ENCODE measurements at regions not wholly inside any gene's neighbourhood (a gene's known extent, or its start where the extent isn't known, plus 50 kb on each side); places are given as distances from the start of the nearest gene placed in this dataset.

DNA sequence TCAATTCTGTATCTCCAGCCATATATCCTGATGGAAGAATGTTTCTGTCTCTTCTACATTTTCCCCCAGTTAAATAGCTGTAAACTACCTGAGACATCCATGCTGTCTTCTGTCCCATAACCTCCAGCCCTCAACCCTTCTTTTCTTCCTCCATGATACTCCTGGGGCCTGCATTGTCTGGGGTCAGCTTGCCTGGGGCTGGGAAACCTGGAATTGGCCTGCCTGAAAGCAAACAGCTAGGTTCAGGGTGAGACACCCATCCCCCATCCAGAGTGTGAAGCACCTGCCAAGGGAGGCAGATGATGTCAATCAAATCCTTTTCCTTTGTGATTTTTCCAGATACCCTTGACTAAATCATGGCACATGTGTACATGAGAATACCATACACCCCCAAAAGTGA is 313.7 kb upstream of the MGAT5 start:
- H3K27ac ChIP-seq (ENCODE audit: low read depth, low read length), result no peak overlapping the region
- H2AFZ ChIP-seq (ENCODE audit: low read length, unreplicated experiment), result no peak overlapping the region
- H3K27me3 ChIP-seq (ENCODE audit: insufficient read depth, low read length), result peaks cover 19% of the 10 kb centered on the region
- no peaks in the 10 kb centered on the region for H3K79me2 ChIP-seq (ENCODE audit: control insufficient read depth, insufficient read depth, low read length, unreplicated experiment)
- H3K4me3 ChIP-seq (ENCODE audit: low read depth, low read length), result no peak overlapping the region
- no peaks in the 10 kb centered on the region for H3K36me3 ChIP-seq (ENCODE audit: insufficient read depth, low read length)
- H3K4me1 ChIP-seq (ENCODE audit: control insufficient read depth, insufficient read depth, low read length, unreplicated experiment), result no peaks in the 10 kb centered on the region

DNA sequence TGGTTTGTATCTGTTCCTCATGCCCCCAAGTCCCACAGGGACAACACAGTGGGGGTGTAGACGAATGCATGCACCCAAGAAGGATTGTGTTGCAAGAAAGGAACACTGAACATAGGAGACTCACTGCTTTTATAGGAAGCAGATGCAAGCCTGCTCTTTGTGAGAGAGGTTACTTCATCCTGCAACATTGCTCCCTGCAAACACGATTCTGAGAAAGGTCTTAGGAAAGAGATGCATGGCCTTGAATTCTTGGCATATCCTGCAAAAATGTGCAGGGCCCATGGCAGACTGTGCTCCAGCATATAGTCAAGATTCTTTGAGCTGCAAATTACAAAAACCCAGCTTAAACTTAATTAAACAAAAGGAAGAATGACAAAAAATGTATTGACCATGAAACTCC is 312.2 kb upstream of the MGAT5 start:
- Histone ChIP-seq H3K27ac (ENCODE audit: low read depth, low read length) (no peak overlapping the region), H3K4me3 (ENCODE audit: low read depth, low read length) (no peak overlapping the region), H3K36me3 (ENCODE audit: insufficient read depth, low read length) (no peaks in the 10 kb centered on the region), H3K79me2 (ENCODE audit: control insufficient read depth, insufficient read depth, low read length, unreplicated experiment) (no peaks in the 10 kb centered on the region), H3K27me3 (ENCODE audit: insufficient read depth, low read length) (peaks cover 15% of the 10 kb centered on the region), H2AFZ (ENCODE audit: low read length, unreplicated experiment) (no peak overlapping the region), H3K4me1 (ENCODE audit: control insufficient read depth, insufficient read depth, low read length, unreplicated experiment) (no peaks in the 10 kb centered on the region)

DNA sequence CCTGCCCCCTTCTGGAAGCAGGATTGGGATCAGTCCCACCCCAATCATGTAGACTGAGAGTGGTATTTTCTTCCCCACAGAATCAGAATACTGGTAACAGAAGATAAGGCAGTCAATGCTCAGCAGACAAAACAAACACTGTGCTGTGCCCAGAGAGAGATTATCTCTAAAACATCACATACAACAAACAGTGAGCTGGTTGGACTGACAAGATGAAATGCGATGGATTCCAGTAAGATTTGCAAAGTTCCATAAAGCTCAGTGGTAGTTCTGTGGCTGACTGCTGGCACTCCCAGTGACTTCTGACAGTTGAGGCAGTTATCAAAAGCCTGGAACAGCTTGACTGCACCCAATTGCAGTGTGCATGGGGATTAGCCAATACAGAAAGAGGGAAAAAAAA is 311.5 kb upstream of the MGAT5 start:
- H3K27me3 ChIP-seq (ENCODE audit: insufficient read depth, low read length), result peaks cover 15% of the 10 kb centered on the region
- no peaks in the 10 kb centered on the region for H3K4me1 ChIP-seq (ENCODE audit: control insufficient read depth, insufficient read depth, low read length, unreplicated experiment)
- H2AFZ ChIP-seq (ENCODE audit: low read length, unreplicated experiment), result no peak overlapping the region
- H3K27ac ChIP-seq (ENCODE audit: low read depth, low read length), result no peak overlapping the region
- no peaks in the 10 kb centered on the region for H3K79me2 ChIP-seq (ENCODE audit: control insufficient read depth, insufficient read depth, low read length, unreplicated experiment)
- H3K4me3 ChIP-seq (ENCODE audit: low read depth, low read length), result no peak overlapping the region
- H3K36me3 ChIP-seq (ENCODE audit: insufficient read depth, low read length), result no peaks in the 10 kb centered on the region

DNA sequence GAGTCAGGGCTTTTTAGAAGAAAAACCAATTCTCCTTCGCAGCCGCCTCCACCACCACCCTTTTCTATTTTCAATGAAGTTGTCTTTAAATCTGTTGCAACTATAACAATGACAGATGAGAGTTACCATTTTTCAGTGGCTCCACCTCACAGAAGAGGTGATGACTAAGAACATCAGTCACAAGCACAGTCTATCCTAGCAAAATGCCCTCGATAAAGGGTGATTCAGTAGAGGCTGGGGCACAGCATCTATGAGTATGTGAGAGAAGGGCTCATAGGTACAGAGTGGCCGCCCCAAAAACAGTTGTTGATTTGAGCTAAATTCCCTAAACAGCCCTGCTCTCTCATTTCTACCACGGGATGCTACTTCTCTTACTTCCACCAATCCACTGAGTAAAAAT is 310.8 kb upstream of the MGAT5 start:
- peaks cover 13% of the 10 kb centered on the region for H3K27me3 ChIP-seq (ENCODE audit: insufficient read depth, low read length)
- H2AFZ ChIP-seq (ENCODE audit: low read length, unreplicated experiment), result no peak overlapping the region
- H3K79me2 ChIP-seq (ENCODE audit: control insufficient read depth, insufficient read depth, low read length, unreplicated experiment), result no peaks in the 10 kb centered on the region
- H3K27ac ChIP-seq (ENCODE audit: low read depth, low read length), result no peak overlapping the region
- no peaks in the 10 kb centered on the region for H3K4me1 ChIP-seq (ENCODE audit: control insufficient read depth, insufficient read depth, low read length, unreplicated experiment)
- H3K4me3 ChIP-seq (ENCODE audit: low read depth, low read length), result no peak overlapping the region
- no peaks in the 10 kb centered on the region for H3K36me3 ChIP-seq (ENCODE audit: insufficient read depth, low read length)

DNA sequence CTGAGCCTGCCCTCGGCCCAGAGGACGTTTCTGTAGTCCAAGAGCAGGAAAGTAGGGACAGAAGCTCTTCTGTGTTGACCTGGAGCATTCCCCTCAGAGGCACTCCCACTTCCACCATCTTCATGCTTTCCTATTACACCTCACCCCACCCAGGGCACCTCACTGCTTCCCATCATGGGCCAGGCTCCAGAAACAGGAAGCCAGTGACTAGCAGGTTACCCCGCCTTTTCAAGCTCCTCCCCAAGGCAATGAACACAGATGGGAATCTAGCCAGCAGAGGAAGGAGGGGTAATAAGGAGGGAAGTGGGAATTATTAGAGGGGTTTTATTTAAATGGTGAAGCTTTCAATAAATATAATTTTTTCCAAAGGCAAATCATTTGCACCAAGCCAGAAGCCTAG is 308.8 kb upstream of the MGAT5 start:
- Histone ChIP-seq H3K36me3 (ENCODE audit: insufficient read depth, low read length) (no peaks in the 10 kb centered on the region), H3K79me2 (ENCODE audit: control insufficient read depth, insufficient read depth, low read length, unreplicated experiment) (no peaks in the 10 kb centered on the region), H3K4me1 (ENCODE audit: control insufficient read depth, insufficient read depth, low read length, unreplicated experiment) (no peaks in the 10 kb centered on the region), H2AFZ (ENCODE audit: low read length, unreplicated experiment) (no peak overlapping the region), H3K4me3 (ENCODE audit: low read depth, low read length) (no peak overlapping the region), H3K27ac (ENCODE audit: low read depth, low read length) (no peak overlapping the region), H3K27me3 (ENCODE audit: insufficient read depth, low read length) (peaks cover 9% of the 10 kb centered on the region)

DNA sequence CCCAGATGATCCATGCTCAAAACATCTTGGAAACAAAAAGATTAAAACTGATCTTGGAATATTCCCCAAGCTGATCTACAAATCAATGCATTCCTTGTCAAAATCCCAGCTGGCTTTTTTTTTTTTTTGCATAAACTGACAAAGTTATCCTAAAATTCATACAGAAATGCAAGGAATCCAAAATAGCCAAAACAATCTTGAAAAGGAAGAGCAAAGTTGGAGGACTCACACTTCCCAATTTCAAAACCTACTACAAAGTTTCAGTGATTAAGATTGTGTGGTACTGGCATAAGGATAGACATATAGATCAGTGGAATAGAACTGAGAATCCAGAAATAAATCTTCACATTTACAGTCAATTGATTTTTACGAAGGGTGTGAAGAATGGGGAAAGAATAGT is 306.8 kb upstream of the MGAT5 start:
- Histone ChIP-seq H2AFZ (ENCODE audit: low read length, unreplicated experiment) (no peak overlapping the region), H3K4me3 (ENCODE audit: low read depth, low read length) (no peak overlapping the region), H3K79me2 (ENCODE audit: control insufficient read depth, insufficient read depth, low read length, unreplicated experiment) (no peaks in the 10 kb centered on the region), H3K27me3 (ENCODE audit: insufficient read depth, low read length) (peaks cover 4% of the 10 kb centered on the region; the same call in 1 of the 2 replicates), H3K27ac (ENCODE audit: low read depth, low read length) (no peak overlapping the region), H3K36me3 (ENCODE audit: insufficient read depth, low read length) (no peaks in the 10 kb centered on the region), H3K4me1 (ENCODE audit: control insufficient read depth, insufficient read depth, low read length, unreplicated experiment) (no peaks in the 10 kb centered on the region)

DNA sequence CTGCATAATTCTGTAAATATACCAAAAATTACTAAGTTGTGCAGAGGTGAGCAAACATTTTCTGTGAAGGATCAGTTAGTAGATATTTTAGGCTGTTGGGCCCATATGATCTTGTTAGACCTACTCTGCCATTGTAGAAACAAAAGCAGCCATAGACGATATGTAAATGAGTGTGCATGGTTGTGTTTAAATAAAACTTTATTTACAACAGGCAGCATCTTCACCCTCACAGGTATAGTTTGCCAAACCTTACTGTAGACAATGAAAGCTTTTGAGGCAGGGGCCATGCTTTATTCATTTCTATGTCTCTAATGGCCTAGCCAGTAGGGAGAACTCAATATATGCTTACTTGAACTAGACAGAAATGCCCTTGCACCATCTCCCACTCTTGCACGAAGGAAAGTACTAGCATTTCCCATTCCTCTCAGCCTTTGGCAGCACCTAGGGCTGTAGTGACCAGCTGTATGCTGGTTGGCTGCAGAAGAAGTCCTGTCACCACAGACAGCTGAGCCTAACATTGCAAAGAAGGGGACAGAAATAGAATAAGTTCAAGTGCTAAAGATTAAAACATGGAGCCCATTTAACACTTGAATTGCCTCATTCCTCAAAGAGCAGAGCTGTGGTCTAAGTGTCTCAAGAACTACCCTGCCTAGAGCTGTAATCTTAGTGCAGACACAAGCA is 305.1 kb upstream of the MGAT5 start:
- no peaks in the 10 kb centered on the region for H3K4me1 ChIP-seq (ENCODE audit: control insufficient read depth, insufficient read depth, low read length, unreplicated experiment)
- peaks cover under 1% of the 10 kb centered on the region; the same call in 1 of the 2 replicates for H3K27me3 ChIP-seq (ENCODE audit: insufficient read depth, low read length)
- H3K36me3 ChIP-seq (ENCODE audit: insufficient read depth, low read length), result no peaks in the 10 kb centered on the region
- no peak overlapping the region for H2AFZ ChIP-seq (ENCODE audit: low read length, unreplicated experiment)
- no peak overlapping the region for H3K4me3 ChIP-seq (ENCODE audit: low read depth, low read length)
- H3K27ac ChIP-seq (ENCODE audit: low read depth, low read length), result no peak overlapping the region
- no peaks in the 10 kb centered on the region for H3K79me2 ChIP-seq (ENCODE audit: control insufficient read depth, insufficient read depth, low read length, unreplicated experiment)

DNA sequence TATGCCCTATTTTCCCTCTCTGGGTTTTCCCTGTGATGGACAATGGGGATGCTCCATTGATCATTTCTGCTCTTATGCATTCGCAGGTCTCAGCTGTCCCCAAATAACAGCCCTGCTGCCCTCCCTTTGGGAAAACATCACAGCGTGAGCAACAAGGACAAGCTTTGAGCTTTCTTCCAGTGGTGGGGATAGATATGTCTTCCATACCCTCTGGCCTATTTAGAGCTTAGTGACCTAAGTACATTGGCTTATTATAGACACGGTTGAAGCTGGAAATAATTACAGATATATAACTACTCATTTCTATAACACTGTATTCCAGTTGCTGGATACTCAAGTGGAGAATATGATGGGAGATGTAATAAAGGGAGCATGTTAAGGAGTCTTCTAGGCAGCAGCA is 304.3 kb upstream of the MGAT5 start:
- Histone ChIP-seq H3K4me1 (ENCODE audit: control insufficient read depth, insufficient read depth, low read length, unreplicated experiment) (no peaks in the 10 kb centered on the region), H2AFZ (ENCODE audit: low read length, unreplicated experiment) (no peak overlapping the region), H3K27ac (ENCODE audit: low read depth, low read length) (no peak overlapping the region), H3K27me3 (ENCODE audit: insufficient read depth, low read length) (peaks cover 3% of the 10 kb centered on the region; the same call in 1 of the 2 replicates), H3K79me2 (ENCODE audit: control insufficient read depth, insufficient read depth, low read length, unreplicated experiment) (no peaks in the 10 kb centered on the region), H3K4me3 (ENCODE audit: low read depth, low read length) (no peak overlapping the region), H3K36me3 (ENCODE audit: insufficient read depth, low read length) (no peaks in the 10 kb centered on the region)

DNA sequence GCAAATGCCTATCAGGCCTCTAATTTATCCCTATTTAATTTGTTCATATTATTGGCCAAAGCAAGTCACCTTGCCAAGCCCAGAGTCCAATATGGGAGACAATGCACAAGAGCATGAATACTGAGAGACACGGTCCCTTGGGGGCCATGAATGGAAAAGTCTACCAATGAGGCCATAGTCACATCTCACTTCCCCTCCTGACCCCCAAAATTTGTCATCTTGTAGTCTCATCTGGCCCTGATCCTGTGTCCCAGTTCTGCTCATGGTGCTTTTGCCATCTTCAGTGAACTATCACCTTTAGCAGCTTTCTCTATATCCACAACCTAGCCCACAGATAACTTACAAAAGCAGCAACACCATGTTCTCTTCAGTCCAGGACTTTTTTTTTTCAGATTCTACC is 302.7 kb upstream of the MGAT5 start:
- Histone ChIP-seq H3K4me3 (ENCODE audit: low read depth, low read length) (no peak overlapping the region), H3K27me3 (ENCODE audit: insufficient read depth, low read length) (peaks cover 3% of the 10 kb centered on the region; the same call in 1 of the 2 replicates), H3K4me1 (ENCODE audit: control insufficient read depth, insufficient read depth, low read length, unreplicated experiment) (no peaks in the 10 kb centered on the region), H3K36me3 (ENCODE audit: insufficient read depth, low read length) (no peaks in the 10 kb centered on the region), H2AFZ (ENCODE audit: low read length, unreplicated experiment) (no peak overlapping the region), H3K79me2 (ENCODE audit: control insufficient read depth, insufficient read depth, low read length, unreplicated experiment) (no peaks in the 10 kb centered on the region), H3K27ac (ENCODE audit: low read depth, low read length) (no peak overlapping the region)

DNA sequence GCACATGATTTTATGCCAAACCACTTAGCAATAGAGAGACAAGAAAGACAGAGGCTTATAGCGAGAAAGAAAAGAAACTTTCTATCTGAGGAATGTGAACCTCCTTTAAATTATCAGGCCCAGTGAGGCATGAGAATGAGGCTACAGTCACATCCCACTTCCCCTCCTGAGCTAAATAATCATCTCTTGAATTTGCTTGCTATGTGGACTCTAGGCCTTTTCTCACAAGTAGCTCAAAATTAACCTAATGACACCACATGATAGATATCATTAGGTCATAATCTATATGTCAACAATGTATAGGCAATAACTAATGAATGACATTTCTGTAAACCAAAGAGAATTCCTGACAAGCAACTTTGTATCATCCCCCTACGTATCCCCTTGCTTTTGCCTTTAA is 301.5 kb upstream of the MGAT5 start:
- no peaks in the 10 kb centered on the region for H3K4me1 ChIP-seq (ENCODE audit: control insufficient read depth, insufficient read depth, low read length, unreplicated experiment)
- H3K27ac ChIP-seq (ENCODE audit: low read depth, low read length), result no peak overlapping the region
- H3K79me2 ChIP-seq (ENCODE audit: control insufficient read depth, insufficient read depth, low read length, unreplicated experiment), result no peaks in the 10 kb centered on the region
- H3K27me3 ChIP-seq (ENCODE audit: insufficient read depth, low read length), result peaks cover 4% of the 10 kb centered on the region; the same call in 1 of the 2 replicates
- H3K4me3 ChIP-seq (ENCODE audit: low read depth, low read length), result no peak overlapping the region
- H3K36me3 ChIP-seq (ENCODE audit: insufficient read depth, low read length), result no peaks in the 10 kb centered on the region
- no peak overlapping the region for H2AFZ ChIP-seq (ENCODE audit: low read length, unreplicated experiment)

DNA sequence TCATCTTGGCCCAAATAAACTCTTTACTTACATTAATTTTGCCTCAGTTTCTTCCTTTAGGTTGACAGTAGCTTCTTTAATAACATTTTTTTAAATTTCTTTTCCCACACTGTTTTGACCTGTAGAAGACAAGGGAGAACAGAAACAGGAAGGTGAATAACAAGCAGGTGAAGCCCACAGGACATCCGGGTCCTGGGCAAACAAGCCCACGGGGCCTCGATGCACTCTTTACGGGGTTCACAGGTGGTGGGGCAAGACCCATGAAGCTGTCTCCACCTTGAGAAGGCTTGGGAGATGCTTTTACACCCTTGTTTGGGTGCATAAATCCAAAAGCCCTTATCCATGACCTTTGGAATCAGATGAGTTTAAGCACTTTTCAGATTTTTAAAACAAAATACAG is 301.0 kb upstream of the MGAT5 start:
- H3K4me3 ChIP-seq (ENCODE audit: low read depth, low read length), result no peak overlapping the region
- H3K4me1 ChIP-seq (ENCODE audit: control insufficient read depth, insufficient read depth, low read length, unreplicated experiment), result no peaks in the 10 kb centered on the region
- H3K79me2 ChIP-seq (ENCODE audit: control insufficient read depth, insufficient read depth, low read length, unreplicated experiment), result no peaks in the 10 kb centered on the region
- H3K27ac ChIP-seq (ENCODE audit: low read depth, low read length), result no peak overlapping the region
- no peaks in the 10 kb centered on the region for H3K36me3 ChIP-seq (ENCODE audit: insufficient read depth, low read length)
- no peak overlapping the region for H2AFZ ChIP-seq (ENCODE audit: low read length, unreplicated experiment)
- peaks cover 8% of the 10 kb centered on the region; the same call in 1 of the 2 replicates for H3K27me3 ChIP-seq (ENCODE audit: insufficient read depth, low read length)

Measured in ACC112 (cell line).